ENCODE measurements at regions not wholly inside any gene's neighbourhood (a gene's known extent, or its start where the extent isn't known, plus 50 kb on each side); places are given as distances from the start of the nearest gene placed in this dataset.

DNA sequence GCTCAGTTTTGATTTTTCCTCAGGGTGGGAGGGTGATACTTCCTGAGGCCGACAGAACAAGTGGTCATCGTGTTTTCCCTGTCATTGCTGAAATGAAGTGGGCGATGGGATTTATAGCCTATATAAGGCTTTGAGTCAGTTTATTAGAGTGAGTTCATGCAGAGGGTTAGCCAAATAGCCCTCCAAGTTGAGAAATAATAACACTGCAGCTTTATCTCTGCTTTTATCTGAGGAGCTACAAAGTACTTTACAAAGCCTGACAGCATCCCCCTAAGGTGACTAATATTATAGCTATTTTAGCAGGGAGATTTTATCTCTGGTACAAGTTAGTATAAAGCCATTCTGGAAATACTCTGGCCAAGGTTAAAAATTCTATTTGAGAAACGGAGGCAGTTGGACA is 389.6 kb downstream of the MFSD1 start:
- no peaks in the 10 kb centered on the region for H3K4me1 ChIP-seq (ENCODE audit: low read depth, poor library complexity, severe bottlenecking)
- TF ChIP-seq, protein P1, sequence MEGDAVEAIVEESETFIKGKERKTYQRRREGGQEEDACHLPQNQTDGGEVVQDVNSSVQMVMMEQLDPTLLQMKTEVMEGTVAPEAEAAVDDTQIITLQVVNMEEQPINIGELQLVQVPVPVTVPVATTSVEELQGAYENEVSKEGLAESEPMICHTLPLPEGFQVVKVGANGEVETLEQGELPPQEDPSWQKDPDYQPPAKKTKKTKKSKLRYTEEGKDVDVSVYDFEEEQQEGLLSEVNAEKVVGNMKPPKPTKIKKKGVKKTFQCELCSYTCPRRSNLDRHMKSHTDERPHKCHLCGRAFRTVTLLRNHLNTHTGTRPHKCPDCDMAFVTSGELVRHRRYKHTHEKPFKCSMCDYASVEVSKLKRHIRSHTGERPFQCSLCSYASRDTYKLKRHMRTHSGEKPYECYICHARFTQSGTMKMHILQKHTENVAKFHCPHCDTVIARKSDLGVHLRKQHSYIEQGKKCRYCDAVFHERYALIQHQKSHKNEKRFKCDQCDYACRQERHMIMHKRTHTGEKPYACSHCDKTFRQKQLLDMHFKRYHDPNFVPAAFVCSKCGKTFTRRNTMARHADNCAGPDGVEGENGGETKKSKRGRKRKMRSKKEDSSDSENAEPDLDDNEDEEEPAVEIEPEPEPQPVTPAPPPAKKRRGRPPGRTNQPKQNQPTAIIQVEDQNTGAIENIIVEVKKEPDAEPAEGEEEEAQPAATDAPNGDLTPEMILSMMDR (conservative IDR thresholded peaks at IDR 0.05; ENCODE audit: low read depth, low read length), result no peak
- H3K27me3 ChIP-seq (ENCODE audit: insufficient read depth, low read depth), result no peaks in the 10 kb centered on the region
- no peaks in the 10 kb centered on the region for H4K20me1 ChIP-seq (ENCODE audit: insufficient read depth)
- no peak overlapping the region for H3K27ac ChIP-seq
- no peaks in the 10 kb centered on the region for H3K36me3 ChIP-seq (ENCODE audit: insufficient read depth)
- H3K9ac ChIP-seq, result no peak overlapping the region
- no peak overlapping the region for H3K4me3 ChIP-seq (IDR thresholded peaks at IDR 0.05; ENCODE audit: insufficient read depth, low read depth, low read length)
- no peak overlapping the region for H2AFZ ChIP-seq (ENCODE audit: low read depth)
- H3K79me2 ChIP-seq (ENCODE audit: insufficient read depth, low read depth), result no peaks in the 10 kb centered on the region
- no peak overlapping the region for H3K4me2 ChIP-seq

DNA sequence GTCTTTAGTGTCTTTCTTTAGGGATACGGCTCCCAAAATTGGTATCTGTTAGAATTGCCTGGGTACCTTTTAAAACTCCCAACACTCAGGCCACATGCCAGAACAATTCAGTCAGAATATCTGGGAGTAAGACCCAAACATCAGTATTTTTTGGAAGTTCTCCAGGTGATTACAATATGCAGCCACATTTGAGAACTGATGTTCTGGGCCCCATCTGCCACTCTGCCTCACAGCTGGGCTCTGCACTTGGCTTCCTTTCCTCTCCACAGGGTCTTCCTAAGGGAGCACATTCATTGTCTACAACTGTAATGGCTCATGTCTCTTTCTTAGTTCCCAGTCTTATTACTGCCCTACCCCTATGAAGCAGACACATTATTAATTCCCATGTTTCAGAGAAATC is 394.5 kb downstream of the MFSD1 start:
- H3K27me3 ChIP-seq (ENCODE audit: insufficient read depth, low read depth), result no peaks in the 10 kb centered on the region
- H3K4me3 ChIP-seq (IDR thresholded peaks at IDR 0.05; ENCODE audit: insufficient read depth, low read depth, low read length), result no peak overlapping the region
- H3K9ac ChIP-seq, result no peak overlapping the region
- no peaks in the 10 kb centered on the region for H3K4me1 ChIP-seq (ENCODE audit: low read depth, poor library complexity, severe bottlenecking)
- no peak overlapping the region for H3K4me2 ChIP-seq
- H3K27ac ChIP-seq, result no peak overlapping the region
- TF ChIP-seq, protein P1 (conservative IDR thresholded peaks at IDR 0.05; ENCODE audit: low read depth, low read length), result no peak
- H4K20me1 ChIP-seq (ENCODE audit: insufficient read depth), result no peaks in the 10 kb centered on the region
- no peaks in the 10 kb centered on the region for H3K79me2 ChIP-seq (ENCODE audit: insufficient read depth, low read depth)
- no peaks in the 10 kb centered on the region for H3K36me3 ChIP-seq (ENCODE audit: insufficient read depth)
- no peak overlapping the region for H2AFZ ChIP-seq (ENCODE audit: low read depth)

DNA sequence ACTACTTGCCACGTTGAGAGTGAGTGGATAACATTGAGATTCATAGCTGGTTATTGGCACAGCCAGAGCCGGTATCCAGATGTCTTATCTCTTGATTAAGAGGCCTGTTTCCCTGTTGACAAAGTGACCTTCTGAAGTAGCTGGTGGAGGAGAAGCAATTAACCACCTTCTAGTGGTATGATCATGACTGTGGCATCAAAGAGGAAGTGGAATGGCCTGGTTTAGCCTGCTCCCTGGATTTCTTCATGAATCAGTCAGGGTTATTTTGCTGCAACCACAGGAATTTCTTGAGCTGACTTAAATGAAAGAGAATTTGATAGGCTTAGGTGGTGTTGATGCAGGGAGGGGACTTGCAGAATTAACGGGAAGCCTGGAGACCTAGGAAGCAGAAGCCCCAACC is 398.3 kb downstream of the MFSD1 start:
- no peaks in the 10 kb centered on the region for H3K79me2 ChIP-seq (ENCODE audit: insufficient read depth, low read depth)
- H3K36me3 ChIP-seq (ENCODE audit: insufficient read depth), result no peaks in the 10 kb centered on the region
- no peak overlapping the region for H3K27ac ChIP-seq
- no peak overlapping the region for H3K4me3 ChIP-seq (IDR thresholded peaks at IDR 0.05; ENCODE audit: insufficient read depth, low read depth, low read length)
- no peak overlapping the region for H2AFZ ChIP-seq (ENCODE audit: low read depth)
- no peaks in the 10 kb centered on the region for H4K20me1 ChIP-seq (ENCODE audit: insufficient read depth)
- TF ChIP-seq, protein P1 (conservative IDR thresholded peaks at IDR 0.05; ENCODE audit: low read depth, low read length), result no peak
- H3K9ac ChIP-seq, result no peak overlapping the region
- no peak overlapping the region for H3K4me2 ChIP-seq
- no peaks in the 10 kb centered on the region for H3K27me3 ChIP-seq (ENCODE audit: insufficient read depth, low read depth)
- no peaks in the 10 kb centered on the region for H3K4me1 ChIP-seq (ENCODE audit: low read depth, poor library complexity, severe bottlenecking)

GRCh38 chr3:159208050-159208449 is 406.2 kb downstream of the MFSD1 start:
- no peak overlapping the region for H3K4me3 ChIP-seq (IDR thresholded peaks at IDR 0.05; ENCODE audit: insufficient read depth, low read depth, low read length)

More at GRCh38 chr3:159208050-159208449, 406.2 kb downstream of the MFSD1 start:
- no peaks in the 10 kb centered on the region for H4K20me1 ChIP-seq (ENCODE audit: insufficient read depth)
- H2AFZ ChIP-seq (ENCODE audit: low read depth), result no peak overlapping the region
- no peaks in the 10 kb centered on the region for H3K79me2 ChIP-seq (ENCODE audit: insufficient read depth, low read depth)
- no peaks in the 10 kb centered on the region for H3K36me3 ChIP-seq (ENCODE audit: insufficient read depth)
- no peaks in the 10 kb centered on the region for H3K27me3 ChIP-seq (ENCODE audit: insufficient read depth, low read depth)
- H3K9ac ChIP-seq, result no peak overlapping the region
- TF ChIP-seq, protein P1 (conservative IDR thresholded peaks at IDR 0.05; ENCODE audit: low read depth, low read length), result no peak
- no peak overlapping the region for H3K27ac ChIP-seq
- no peaks in the 10 kb centered on the region for H3K4me1 ChIP-seq (ENCODE audit: low read depth, poor library complexity, severe bottlenecking)
- H3K4me2 ChIP-seq, result no peak overlapping the region

All from KMS-11 (cell line).